Stomach (tissue), 4 donors: ENCODE measurements at regions not wholly inside any gene's neighbourhood (a gene's known extent, or its start where the extent isn't known, plus 50 kb on each side); places are given as distances from the start of the nearest gene placed in this dataset.

Source experiments
- CTCF ChIP-seq, 7 experiments: fragments of 450-650 bp in 4 of 7; fragments of 200-600 bp in 3 of 7; sonication (generic) in 3 of 7; IDR thresholded peaks; one replicate each; pipeline ENCODE4 v1.5.1; 2016 to 2019; ENCODE audit warnings: antibody characterized with exemption in 7 of 7, control low read depth in 2 of 7, mild to moderate bottlenecking in 1 of 7
- EP300 ChIP-seq: sonication (generic); formaldehyde crosslinking; IDR thresholded peaks from one replicate; pipeline ENCODE4 v1.6.1; 2017; ENCODE audit warnings: antibody characterized with exemption
- POLR2A ChIP-seq, 4 donors: fragments of 450-650 bp; IDR thresholded peaks; one replicate each; pipeline ENCODE4 v1.6.1; 2016; ENCODE audit warnings: antibody characterized with exemption in 4 of 4, control low read depth in 2 of 4, mild to moderate bottlenecking in 1 of 4, moderate library complexity in 1 of 4
- POLR2AphosphoS5 ChIP-seq, 3 donors: sonication (generic); formaldehyde crosslinking; IDR thresholded peaks; one replicate each; pipeline ENCODE4 v1.6.1; 2016; ENCODE audit warnings: antibody characterized with exemption in 3 of 3

DNA sequence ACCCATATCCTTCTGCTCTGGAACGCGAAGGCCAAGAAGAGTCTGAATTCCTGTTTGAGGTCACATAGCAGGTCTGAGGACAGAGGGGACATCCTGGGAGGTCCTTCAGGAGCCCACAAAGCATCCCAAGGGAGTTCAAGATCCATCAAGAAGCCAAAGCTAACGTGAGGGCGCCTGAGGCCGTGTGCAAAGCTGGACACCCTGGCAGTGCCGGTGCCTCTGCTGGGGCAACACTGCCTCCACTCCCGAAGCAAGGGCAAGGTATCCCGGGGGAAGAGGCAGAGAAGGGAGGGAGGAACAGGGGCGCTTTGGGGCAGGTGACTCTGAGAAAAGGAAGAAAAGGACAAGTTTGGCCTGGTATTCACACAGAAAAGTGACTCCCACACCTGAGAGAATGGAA, 50.3 kb upstream of the CDON start:
- no peak for TF ChIP-seq CTCF (IDR thresholded peaks at IDR 0.05)
- TF ChIP-seq POLR2A (IDR thresholded peaks at IDR 0.05), result no peak
- no peak for TF ChIP-seq POLR2AphosphoS5 (IDR thresholded peaks at IDR 0.05)
- no peak for TF ChIP-seq EP300
